ENCODE measurements at regions not wholly inside any gene's neighbourhood (a gene's known extent, or its start where the extent isn't known, plus 50 kb on each side); places are given as distances from the start of the nearest gene placed in this dataset.
"Not testable (repeated sequence)": the region's sequence is repeated elsewhere in the genome, so short reads cannot be mapped to it uniquely, and the experiment has no call there.

DNA sequence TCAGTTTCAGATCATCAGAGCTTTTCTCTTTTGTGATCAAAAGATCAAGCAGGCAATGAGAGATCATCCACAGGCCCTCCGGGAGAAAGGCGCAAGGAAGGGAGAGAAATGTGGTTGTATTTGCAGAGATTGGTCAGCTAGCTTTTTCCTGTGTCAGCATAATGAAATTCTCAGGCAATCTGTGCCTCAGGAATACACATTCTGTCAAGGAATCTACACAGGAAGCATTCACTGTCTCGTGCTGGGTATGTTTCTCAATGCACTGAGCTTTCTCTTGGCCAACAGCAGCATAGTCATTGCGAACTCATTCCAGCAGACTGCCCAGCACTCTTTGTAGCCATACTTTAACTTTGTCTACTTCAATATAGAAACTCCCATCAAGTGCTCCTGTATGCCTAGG, 413.7 kb downstream of the PPP3CA start:
- POLR2A ChIA-PET, result no interaction called here
- peaks cover 5% of the 10 kb centered on the region for H3K27me3 Mint-ChIP-seq
- H3K9me3 Mint-ChIP-seq, result no peaks in the 10 kb centered on the region
- ATAC-seq (ENCODE audit: low read depth) (no peak), DNase-seq (no peak)
- H3K27ac Mint-ChIP-seq, result no peak overlapping the region
- H3K36me3 Mint-ChIP-seq, result no peaks in the 10 kb centered on the region
- peaks cover 3% of the 10 kb centered on the region for H3K4me1 Mint-ChIP-seq
- no peak overlapping the region for H3K4me3 Mint-ChIP-seq

DNA sequence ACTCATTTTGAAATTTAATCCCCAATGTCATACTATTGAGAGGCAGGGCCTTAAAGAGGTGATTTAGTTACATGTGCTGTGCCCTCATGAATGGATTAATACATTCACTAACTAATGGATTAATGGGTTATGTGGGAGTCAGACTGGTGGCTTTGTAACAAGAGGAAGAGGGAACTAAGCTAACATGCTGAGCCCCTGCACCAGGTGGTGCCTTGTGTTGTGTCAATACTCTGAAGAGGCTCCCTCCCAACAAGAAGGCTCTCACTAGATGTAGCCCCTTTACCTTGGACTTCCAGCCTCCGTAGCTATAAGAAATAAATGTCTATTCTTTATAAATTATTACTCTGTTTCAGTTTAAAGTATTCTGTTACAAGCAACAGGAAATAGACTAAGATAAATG, 411.9 kb upstream of the EMCN start:
- H3K27ac Mint-ChIP-seq, result no peak overlapping the region
- POLR2A ChIA-PET, result no interaction called here
- ATAC-seq (ENCODE audit: low read depth) (no peak), DNase-seq (no peak)
- H3K36me3 Mint-ChIP-seq, result no peaks in the 10 kb centered on the region
- peaks cover 14% of the 10 kb centered on the region for H3K27me3 Mint-ChIP-seq
- H3K9me3 Mint-ChIP-seq, result no peaks in the 10 kb centered on the region
- H3K4me3 Mint-ChIP-seq, result no peak overlapping the region
- H3K4me1 Mint-ChIP-seq, result peaks cover 3% of the 10 kb centered on the region

DNA sequence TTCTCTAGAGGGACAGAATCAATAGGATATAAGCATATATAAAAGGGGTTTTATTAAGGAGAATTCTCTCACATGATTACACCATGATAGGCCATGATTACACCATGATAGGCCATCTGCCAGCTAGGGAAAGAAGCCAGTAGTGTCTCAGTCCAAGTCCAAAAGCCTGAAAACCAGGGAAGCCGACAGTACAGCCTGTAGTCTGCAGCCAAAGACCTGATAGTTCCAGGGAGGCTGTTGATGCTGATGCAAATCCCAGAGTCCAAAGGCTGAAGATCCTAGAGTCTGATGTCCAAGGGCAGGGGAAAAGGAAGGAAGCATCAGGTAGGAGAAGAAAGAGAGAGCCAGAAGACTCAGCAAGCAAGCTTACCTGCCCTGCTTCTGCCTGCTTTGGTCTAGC, 411.3 kb upstream of the EMCN start:
- POLR2A ChIA-PET, result no interaction called here
- ATAC-seq (ENCODE audit: low read depth), result no peak
- Mint-ChIP-seq H3K27me3 (peaks cover 15% of the 10 kb centered on the region), H3K4me1 (peaks cover 3% of the 10 kb centered on the region), H3K9me3 (no peaks in the 10 kb centered on the region), H3K27ac (no peak overlapping the region), H3K4me3 (no peak overlapping the region), H3K36me3 (no peaks in the 10 kb centered on the region)
- DNase-seq, result no peak

DNA sequence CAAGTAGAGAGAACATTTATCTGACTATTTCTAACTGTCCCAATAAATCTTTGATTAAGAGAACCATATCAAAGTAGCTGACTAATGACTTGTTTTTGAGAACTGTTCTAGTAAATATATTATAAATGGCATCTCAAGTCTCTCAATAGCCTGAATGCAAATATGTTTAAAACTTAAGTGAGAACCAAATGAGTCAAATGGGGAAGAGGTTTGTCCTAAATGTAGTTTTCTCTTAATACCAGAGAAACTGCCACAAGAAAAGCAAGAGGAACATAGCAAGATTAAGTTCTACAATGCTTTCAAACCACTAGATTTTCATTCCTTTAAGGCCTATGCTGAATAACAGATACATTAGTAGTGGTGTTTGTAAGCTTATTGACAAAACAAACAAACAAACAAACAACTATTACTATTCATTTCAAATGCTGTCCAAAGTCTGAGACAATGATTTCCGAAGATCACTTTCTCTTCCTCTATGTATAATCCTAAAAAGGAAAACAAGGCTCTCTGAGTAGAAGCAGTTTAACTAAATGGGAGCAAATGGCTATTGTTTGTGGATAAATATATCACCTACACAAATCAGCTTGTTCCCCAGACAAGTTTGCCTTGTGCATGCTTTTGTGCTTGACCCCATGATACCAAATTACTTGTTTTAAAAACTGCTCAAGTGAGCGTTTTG, 408.4 kb upstream of the EMCN start:
- H3K27ac Mint-ChIP-seq, result no peak overlapping the region
- ATAC-seq (ENCODE audit: low read depth) (no peak), DNase-seq (no peak)
- no peaks in the 10 kb centered on the region for H3K4me1 Mint-ChIP-seq
- peaks cover 6% of the 10 kb centered on the region for H3K9me3 Mint-ChIP-seq
- H3K36me3 Mint-ChIP-seq, result no peaks in the 10 kb centered on the region
- peaks cover 15% of the 10 kb centered on the region for H3K27me3 Mint-ChIP-seq
- POLR2A ChIA-PET, result no interaction called here
- H3K4me3 Mint-ChIP-seq, result no peak overlapping the region

DNA sequence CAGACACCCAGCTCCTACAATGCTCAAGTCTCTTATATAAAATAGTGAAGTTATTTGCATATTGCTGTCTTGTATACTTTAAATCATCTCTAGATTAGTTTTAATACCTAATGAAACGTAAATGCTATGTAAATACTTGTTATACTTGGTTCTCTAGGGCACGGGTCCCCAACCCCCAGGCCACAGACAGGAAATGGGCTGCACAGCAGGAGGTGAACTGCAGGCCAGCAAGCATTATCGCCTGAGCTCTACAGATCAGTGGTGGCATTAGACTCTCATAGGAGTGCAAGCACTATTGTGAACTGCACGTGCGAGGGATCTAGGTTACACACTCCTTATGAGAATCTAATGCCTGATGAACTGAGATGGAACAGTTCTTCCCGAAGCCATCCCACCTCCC, 395.9 kb upstream of the EMCN start:
- peaks cover 11% of the 10 kb centered on the region for H3K27me3 Mint-ChIP-seq
- ATAC-seq (ENCODE audit: low read depth), result no peak
- no peak for DNase-seq
- H3K4me3 Mint-ChIP-seq, result no peak overlapping the region
- H3K4me1 Mint-ChIP-seq, result no peaks in the 10 kb centered on the region
- H3K27ac Mint-ChIP-seq, result no peak overlapping the region
- H3K36me3 Mint-ChIP-seq, result no peaks in the 10 kb centered on the region
- POLR2A ChIA-PET, result no interaction called here
- H3K9me3 Mint-ChIP-seq, result no peaks in the 10 kb centered on the region

DNA sequence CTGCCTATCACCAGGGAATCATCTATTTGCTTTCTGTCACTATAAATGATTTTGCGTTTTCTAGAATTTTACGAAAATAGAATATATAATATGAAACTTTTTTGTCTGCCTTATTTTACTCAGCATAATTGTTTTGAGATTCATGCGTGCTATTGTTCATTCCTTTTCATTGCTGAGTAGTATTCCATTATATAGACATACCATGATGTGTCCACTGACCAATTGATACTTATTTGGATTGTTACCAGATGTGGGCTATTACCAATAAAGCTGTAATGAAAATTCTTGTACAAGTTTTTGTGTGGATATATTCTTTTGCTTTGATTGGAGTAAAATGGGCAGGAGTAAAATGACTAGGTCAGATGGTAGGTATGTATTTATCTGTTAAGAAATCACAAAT, 390.7 kb upstream of the EMCN start:
- Mint-ChIP-seq H3K4me3 (no peak overlapping the region), H3K27me3 (peaks cover 19% of the 10 kb centered on the region), H3K36me3 (no peaks in the 10 kb centered on the region), H3K4me1 (no peaks in the 10 kb centered on the region), H3K27ac (no peak overlapping the region), H3K9me3 (no peaks in the 10 kb centered on the region)
- DNase-seq (no peak), ATAC-seq (ENCODE audit: low read depth) (no peak)
- POLR2A ChIA-PET, result no interaction called here

DNA sequence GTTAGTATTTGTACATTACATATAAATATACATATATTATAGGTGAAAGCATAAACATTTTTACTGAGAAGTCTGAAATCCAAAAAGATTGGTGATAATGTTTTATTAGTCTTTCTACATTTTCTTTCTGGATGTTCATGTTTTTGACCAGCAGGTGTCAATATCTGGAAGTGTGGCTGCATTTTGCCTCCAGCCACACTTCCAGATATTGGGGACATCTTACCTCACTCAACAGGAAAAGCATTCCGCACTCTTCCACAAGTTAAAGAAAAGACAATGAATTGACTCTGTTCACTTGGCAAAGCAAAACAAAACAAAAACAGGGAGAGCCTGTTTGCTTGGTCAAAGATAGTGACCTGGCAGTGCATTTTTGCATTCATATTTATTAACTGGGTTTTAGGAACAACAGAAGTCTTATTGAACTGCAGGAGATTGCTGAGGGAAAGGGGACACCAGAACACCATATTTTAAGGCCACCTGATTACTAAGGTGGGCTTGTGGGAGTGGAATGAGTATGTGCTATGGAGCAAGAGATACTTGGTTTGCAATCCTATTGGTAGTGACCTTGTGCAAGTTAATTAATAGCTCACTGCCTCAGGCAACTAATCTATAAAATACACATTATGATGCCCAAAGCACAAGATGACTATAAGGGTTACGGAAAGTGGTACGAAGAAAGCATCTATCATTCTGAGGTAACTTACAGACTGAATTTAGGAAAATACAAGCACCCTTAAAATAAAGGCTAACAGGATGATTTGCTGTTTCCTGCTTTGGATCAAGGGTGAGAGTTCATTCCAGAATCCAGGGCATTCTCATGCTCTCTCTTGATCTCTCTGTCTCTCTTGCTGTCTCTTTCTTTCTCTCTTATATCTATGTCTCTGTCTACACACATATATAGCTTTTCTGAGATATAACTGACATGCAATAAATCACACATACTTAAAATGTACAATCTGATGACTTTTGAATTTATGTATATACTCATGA, 389.9 kb upstream of the EMCN start:
- ATAC-seq (ENCODE audit: low read depth) (no peak), DNase-seq (no peak)
- POLR2A ChIA-PET, result no interaction called here
- Mint-ChIP-seq H3K4me3 (no peak overlapping the region), H3K9me3 (peaks cover 3% of the 10 kb centered on the region), H3K36me3 (no peaks in the 10 kb centered on the region), H3K27ac (no peak overlapping the region), H3K4me1 (no peaks in the 10 kb centered on the region), H3K27me3 (peaks cover 21% of the 10 kb centered on the region)

DNA sequence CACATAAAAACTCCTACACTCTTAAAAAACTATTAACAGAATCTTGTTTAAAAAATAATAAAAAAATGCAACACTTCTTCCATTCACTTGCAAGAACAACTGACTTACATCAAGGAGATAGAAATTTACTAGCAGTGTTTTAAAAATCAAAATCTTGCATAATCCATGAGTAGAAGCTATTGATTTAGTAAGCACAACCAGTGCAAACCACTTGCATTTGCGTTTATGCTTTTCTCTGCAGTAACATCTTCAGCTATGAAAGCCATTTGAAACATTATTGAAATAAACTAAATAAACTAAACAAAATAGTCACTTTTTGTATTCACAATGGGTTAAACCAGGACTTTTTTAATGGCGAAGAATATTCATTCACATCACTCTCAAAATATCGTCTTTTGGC, 389.2 kb upstream of the EMCN start:
- ATAC-seq (ENCODE audit: low read depth) (no peak), DNase-seq (no peak)
- Mint-ChIP-seq H3K9me3 (peaks cover 3% of the 10 kb centered on the region), H3K4me3 (no peak overlapping the region), H3K27me3 (peaks cover 19% of the 10 kb centered on the region), H3K36me3 (no peaks in the 10 kb centered on the region), H3K27ac (no peak overlapping the region), H3K4me1 (no peaks in the 10 kb centered on the region)
- POLR2A ChIA-PET, result no interaction called here

DNA sequence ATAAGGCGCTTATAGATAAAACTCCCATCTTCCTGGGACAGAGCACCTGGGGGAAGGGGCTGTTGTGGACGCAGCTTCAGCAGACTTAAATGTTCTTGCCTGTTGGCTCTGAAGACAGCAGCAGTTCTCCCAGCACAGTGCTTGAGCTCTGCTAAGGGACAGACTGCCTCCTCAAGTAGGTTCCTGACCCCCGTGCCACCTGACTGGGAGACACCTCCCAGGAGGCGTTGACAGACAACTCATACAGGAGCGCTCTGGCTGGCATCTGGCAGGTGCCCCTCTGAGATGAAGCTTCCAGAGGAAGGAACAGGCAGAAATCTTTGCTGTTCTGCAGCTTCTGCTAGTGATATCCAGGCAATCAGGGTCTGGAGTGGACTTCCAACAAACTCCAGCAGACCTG, 383.1 kb upstream of the EMCN start:
- H3K36me3 Mint-ChIP-seq; H3K4me1 Mint-ChIP-seq; DNase-seq; H3K9me3 Mint-ChIP-seq; H3K27ac Mint-ChIP-seq; ATAC-seq (ENCODE audit: low read depth); H3K4me3 Mint-ChIP-seq; POLR2A ChIA-PET: not testable (repeated sequence)
- H3K27me3 Mint-ChIP-seq, result peaks cover 13% of the 10 kb centered on the region

DNA sequence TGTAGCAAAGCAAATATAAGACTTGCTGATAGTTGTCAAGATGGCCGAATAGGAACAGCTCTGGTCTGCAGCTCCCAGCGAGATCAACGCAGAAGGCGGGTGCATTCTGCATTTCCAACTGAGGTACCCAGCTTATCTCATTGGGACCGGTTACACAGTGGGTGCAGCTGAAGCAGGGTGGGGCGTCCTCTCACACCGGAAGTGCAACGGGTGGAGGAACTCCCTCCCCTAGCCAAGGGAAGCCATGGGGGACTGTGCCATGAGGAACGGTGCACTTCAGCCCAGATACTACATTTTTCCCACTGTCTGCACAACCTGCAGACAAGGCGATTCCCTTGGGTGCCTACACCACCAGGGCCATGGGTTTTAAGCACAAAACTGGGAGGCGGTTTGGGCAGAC, 382.3 kb upstream of the EMCN start:
- Mint-ChIP-seq H3K4me3 (no peak overlapping the region), H3K27ac (no peak overlapping the region), H3K9me3 (peaks cover 4% of the 10 kb centered on the region), H3K36me3 (peaks cover 3% of the 10 kb centered on the region), H3K27me3 (peaks cover 9% of the 10 kb centered on the region), H3K4me1 (peaks cover 10% of the 10 kb centered on the region)
- POLR2A ChIA-PET, result no interaction called here
- ATAC-seq (ENCODE audit: low read depth) (no peak), DNase-seq (no peak)

DNA sequence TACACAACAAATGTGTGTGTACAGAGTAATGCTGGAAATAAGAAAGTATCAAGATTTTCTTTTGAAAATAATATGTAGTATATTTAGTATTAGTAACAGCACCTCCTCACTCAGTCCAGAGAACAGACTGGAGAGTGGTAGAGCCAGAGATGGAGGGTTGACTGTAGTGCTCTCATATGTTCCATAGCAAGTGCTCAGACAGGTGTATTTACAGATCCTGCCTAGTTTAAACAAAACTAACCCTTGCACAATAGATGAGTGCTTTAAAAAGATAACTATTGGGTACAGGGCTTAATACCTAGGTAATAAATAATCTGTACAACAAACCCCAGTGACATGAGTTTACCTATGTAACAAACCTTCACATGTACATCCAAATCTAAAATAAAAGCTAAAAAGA, 381.0 kb upstream of the EMCN start:
- H3K36me3 Mint-ChIP-seq, result peaks cover 5% of the 10 kb centered on the region
- peaks cover 4% of the 10 kb centered on the region for H3K9me3 Mint-ChIP-seq
- no peak overlapping the region for H3K4me3 Mint-ChIP-seq
- ATAC-seq (ENCODE audit: low read depth), result no peak
- POLR2A ChIA-PET, result no interaction called here
- no peak for DNase-seq
- H3K27ac Mint-ChIP-seq, result no peak overlapping the region
- peaks cover 13% of the 10 kb centered on the region for H3K4me1 Mint-ChIP-seq
- H3K27me3 Mint-ChIP-seq, result peaks cover 2% of the 10 kb centered on the region

DNA sequence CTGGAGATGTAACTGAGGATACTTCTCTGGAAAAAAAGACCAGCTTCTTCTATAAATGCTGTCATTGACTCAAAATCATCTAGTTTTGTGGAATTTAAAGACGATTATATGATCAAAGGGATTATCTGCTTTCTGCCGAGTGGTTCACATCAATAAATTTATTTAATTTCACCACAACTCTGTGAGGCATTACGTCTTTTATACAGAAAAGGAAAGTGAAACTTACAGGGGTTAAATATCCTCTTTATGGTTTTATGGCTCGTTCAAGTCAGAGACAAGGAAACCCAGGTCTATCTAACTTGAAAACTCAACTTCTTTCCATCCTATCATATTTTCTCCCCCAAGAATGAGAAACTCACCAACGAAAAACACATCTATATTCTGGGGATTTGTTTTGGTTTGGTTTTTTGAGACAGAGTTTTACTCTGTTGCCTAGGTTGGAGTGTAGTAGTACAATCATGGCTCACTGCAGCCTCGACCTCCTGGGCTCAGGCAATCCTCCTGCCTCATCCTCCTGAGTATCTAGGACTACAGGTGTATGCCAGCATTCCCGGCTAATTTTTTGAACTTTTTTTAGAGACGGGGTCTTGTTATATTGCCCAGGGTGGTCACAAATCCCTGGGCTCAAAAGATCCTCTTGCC, 377.9 kb upstream of the EMCN start:
- POLR2A ChIA-PET, result no interaction called here
- Mint-ChIP-seq H3K36me3 (peaks cover 7% of the 10 kb centered on the region), H3K27me3 (no peaks in the 10 kb centered on the region), H3K4me1 (peaks cover 13% of the 10 kb centered on the region), H3K4me3 (peak overlapping the region; percentile 80), H3K9me3 (peaks cover 1% of the 10 kb centered on the region), H3K27ac (peak overlapping the region; percentile 88)
- no peak for DNase-seq
- peak; percentile 92 for ATAC-seq (ENCODE audit: low read depth)

DNA sequence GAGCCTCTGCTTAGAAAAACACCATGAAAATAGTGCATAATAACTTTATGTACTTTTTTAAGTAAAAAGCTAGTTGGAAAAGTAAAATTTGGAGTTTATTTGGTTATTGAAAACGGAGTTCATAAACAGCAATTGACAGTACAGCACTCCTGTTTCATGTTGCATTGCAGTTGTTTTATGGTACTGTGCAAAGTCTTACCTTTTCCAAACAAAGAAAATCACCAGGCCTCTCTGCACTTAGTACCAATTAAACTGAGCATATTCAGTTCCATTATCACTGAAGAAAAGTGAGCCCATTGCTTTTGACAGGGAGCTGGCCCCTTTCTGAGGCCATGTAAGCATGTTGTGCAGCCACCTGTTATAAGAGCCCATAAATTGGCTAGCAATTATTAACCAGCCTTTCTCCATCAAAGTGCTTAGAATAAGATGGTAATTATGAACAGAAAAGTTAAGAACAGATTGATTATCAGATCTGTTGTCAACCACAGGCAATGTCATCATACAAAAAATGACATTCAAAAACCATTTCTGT, 376.6 kb upstream of the EMCN start:
- DNase-seq (no peak), ATAC-seq (ENCODE audit: low read depth) (no peak)
- Mint-ChIP-seq H3K36me3 (peaks cover 7% of the 10 kb centered on the region), H3K9me3 (peaks cover 1% of the 10 kb centered on the region), H3K4me1 (peaks cover 13% of the 10 kb centered on the region), H3K27ac (no peak overlapping the region), H3K4me3 (no peak overlapping the region), H3K27me3 (no peaks in the 10 kb centered on the region)
- POLR2A ChIA-PET, result no interaction called here

Measured in activated naive CD8-positive, alpha-beta T cell treated with anti-CD3 and anti-CD28 coated beads, Interleukin-2, amount 10 ng/mL, durations not matched to agents 7 days and 5 days (primary cell).